ENCODE measurements at regions not wholly inside any gene's neighbourhood (a gene's known extent, or its start where the extent isn't known, plus 50 kb on each side); places are given as distances from the start of the nearest gene placed in this dataset.
A peak's percentile ranks its signal among the peaks of the same experiment; 100 is the strongest.

GRCh38 chrX:39845233-39845632 is 252.5 kb downstream of the BCOR start:
- Histone ChIP-seq H3K56ac (ENCODE audit: low read length) (no peak overlapping the region), H3K36me3 (ENCODE audit: control insufficient read depth, insufficient read depth, low read length) (no peaks in the 10 kb centered on the region), H3K9ac (ENCODE audit: low read length) (no peak overlapping the region), H3K4me2 (ENCODE audit: low read length) (no peak overlapping the region), H3K79me1 (ENCODE audit: low read length) (no peaks in the 10 kb centered on the region), H2BK15ac (replicated peaks; ENCODE audit: low read depth) (no peak overlapping the region), H2BK5ac (ENCODE audit: low read length) (no peak overlapping the region), H3K4me3 (ENCODE audit: low read length) (no peak overlapping the region), H3K18ac (ENCODE audit: low read length) (no peak overlapping the region), H2AK5ac (ENCODE audit: low read length) (no peak overlapping the region), H3K23ac (ENCODE audit: low read length) (no peak overlapping the region), H3K4ac (ENCODE audit: low read depth, low read length) (no peak overlapping the region), H3K27ac (ENCODE audit: low read depth, low read length) (no peak overlapping the region), H3K79me2 (ENCODE audit: control insufficient read depth, insufficient read depth, low read length) (no peaks in the 10 kb centered on the region), H3K27me3 (ENCODE audit: insufficient read depth, low read length, poor library complexity) (no peaks in the 10 kb centered on the region), H4K8ac (ENCODE audit: low read depth, low read length) (no peak overlapping the region), H4K5ac (ENCODE audit: low read length) (no peak overlapping the region), H2BK120ac (ENCODE audit: low read depth, low read length) (no peak overlapping the region), H3K4me1 (ENCODE audit: control insufficient read depth, low read depth, low read length) (no peaks in the 10 kb centered on the region)
- no CpG with 5 or more reads among the region's 9 CpGs for WGBS (ENCODE audit: extremely low coverage, insufficient coverage, low lambda C conversion rate)
- no peak for DNase-seq

GRCh38 chrX:39846460-39846859 is 251.3 kb downstream of the BCOR start:
- Histone ChIP-seq H2AK5ac (ENCODE audit: low read length) (no peak overlapping the region), H2BK15ac (replicated peaks; ENCODE audit: low read depth) (no peak overlapping the region), H3K4me3 (ENCODE audit: low read length) (no peak overlapping the region), H3K36me3 (ENCODE audit: control insufficient read depth, insufficient read depth, low read length) (no peaks in the 10 kb centered on the region), H3K4me1 (ENCODE audit: control insufficient read depth, low read depth, low read length) (peaks cover under 1% of the 10 kb centered on the region), H3K18ac (ENCODE audit: low read length) (no peak overlapping the region), H4K8ac (ENCODE audit: low read depth, low read length) (no peak overlapping the region), H3K79me2 (ENCODE audit: control insufficient read depth, insufficient read depth, low read length) (no peaks in the 10 kb centered on the region), H3K27me3 (ENCODE audit: insufficient read depth, low read length, poor library complexity) (no peaks in the 10 kb centered on the region), H3K56ac (ENCODE audit: low read length) (no peak overlapping the region), H2BK120ac (ENCODE audit: low read depth, low read length) (no peak overlapping the region), H2BK5ac (ENCODE audit: low read length) (no peak overlapping the region), H4K5ac (ENCODE audit: low read length) (no peak overlapping the region), H3K23ac (ENCODE audit: low read length) (no peak overlapping the region), H3K27ac (ENCODE audit: low read depth, low read length) (no peak overlapping the region), H3K79me1 (ENCODE audit: low read length) (no peaks in the 10 kb centered on the region), H3K9ac (ENCODE audit: low read length) (no peak overlapping the region), H3K4ac (ENCODE audit: low read depth, low read length) (no peak overlapping the region), H3K4me2 (ENCODE audit: low read length) (no peak overlapping the region)
- WGBS (ENCODE audit: extremely low coverage, insufficient coverage, low lambda C conversion rate) = no CpG with 5 or more reads among the region's 4 CpGs
- no peak for DNase-seq

- Histone ChIP-seq H4K8ac (ENCODE audit: low read depth, low read length) (no peak overlapping the region), H3K36me3 (ENCODE audit: control insufficient read depth, insufficient read depth, low read length) (no peaks in the 10 kb centered on the region), H2BK120ac (ENCODE audit: low read depth, low read length) (no peak overlapping the region), H3K79me1 (ENCODE audit: low read length) (no peaks in the 10 kb centered on the region), H3K4me1 (ENCODE audit: control insufficient read depth, low read depth, low read length) (peaks cover 4% of the 10 kb centered on the region), H3K79me2 (ENCODE audit: control insufficient read depth, insufficient read depth, low read length) (no peaks in the 10 kb centered on the region), H3K4me3 (ENCODE audit: low read length) (no peak overlapping the region), H3K23ac (ENCODE audit: low read length) (no peak overlapping the region), H3K18ac (ENCODE audit: low read length) (no peak overlapping the region), H4K5ac (ENCODE audit: low read length) (no peak overlapping the region), H3K56ac (ENCODE audit: low read length) (no peak overlapping the region), H3K27me3 (ENCODE audit: insufficient read depth, low read length, poor library complexity) (no peaks in the 10 kb centered on the region), H3K27ac (ENCODE audit: low read depth, low read length) (no peak overlapping the region), H3K4ac (ENCODE audit: low read depth, low read length) (no peak overlapping the region), H2BK5ac (ENCODE audit: low read length) (no peak overlapping the region), H3K9ac (ENCODE audit: low read length) (no peak overlapping the region), H2BK15ac (replicated peaks; ENCODE audit: low read depth) (no peak overlapping the region), H2AK5ac (ENCODE audit: low read length) (no peak overlapping the region), H3K4me2 (ENCODE audit: low read length) (no peak overlapping the region)
- no CpG with 5 or more reads among the region's 5 CpGs for WGBS (ENCODE audit: extremely low coverage, insufficient coverage, low lambda C conversion rate)
- DNase-seq = no peak
Measured at GRCh38 chrX:39848243-39848642, 249.5 kb downstream of the BCOR start.

GRCh38 chrX:39848900-39849299 is 248.9 kb downstream of the BCOR start:
- H2BK120ac ChIP-seq (ENCODE audit: low read depth, low read length) = no peak overlapping the region
- peaks cover 4% of the 10 kb centered on the region for H3K4me1 ChIP-seq (ENCODE audit: control insufficient read depth, low read depth, low read length)
- no peaks in the 10 kb centered on the region for H3K79me1 ChIP-seq (ENCODE audit: low read length)
- H3K4me3 ChIP-seq (ENCODE audit: low read length) = no peak overlapping the region
- no peak overlapping the region for H4K5ac ChIP-seq (ENCODE audit: low read length)
- H2BK15ac ChIP-seq (replicated peaks; ENCODE audit: low read depth) = no peak overlapping the region
- DNase-seq = no peak
- H3K56ac ChIP-seq (ENCODE audit: low read length) = peak overlapping the region; percentile 67
- no peak overlapping the region for H3K4me2 ChIP-seq (ENCODE audit: low read length)
- H3K27ac ChIP-seq (ENCODE audit: low read depth, low read length) = no peak overlapping the region
- no peaks in the 10 kb centered on the region for H3K79me2 ChIP-seq (ENCODE audit: control insufficient read depth, insufficient read depth, low read length)
- no peak overlapping the region for H3K4ac ChIP-seq (ENCODE audit: low read depth, low read length)
- H3K23ac ChIP-seq (ENCODE audit: low read length) = no peak overlapping the region
- no peak overlapping the region for H2AK5ac ChIP-seq (ENCODE audit: low read length)
- H4K8ac ChIP-seq (ENCODE audit: low read depth, low read length) = no peak overlapping the region
- no peaks in the 10 kb centered on the region for H3K36me3 ChIP-seq (ENCODE audit: control insufficient read depth, insufficient read depth, low read length)
- no peak overlapping the region for H3K9ac ChIP-seq (ENCODE audit: low read length)
- H2BK5ac ChIP-seq (ENCODE audit: low read length) = no peak overlapping the region
- no CpG with 5 or more reads among the region's 7 CpGs for WGBS (ENCODE audit: extremely low coverage, insufficient coverage, low lambda C conversion rate)
- H3K18ac ChIP-seq (ENCODE audit: low read length) = no peak overlapping the region
- H3K27me3 ChIP-seq (ENCODE audit: insufficient read depth, low read length, poor library complexity) = no peaks in the 10 kb centered on the region

GRCh38 chrX:39850209-39850608 is 247.5 kb downstream of the BCOR start:
- peak overlapping the region; percentile 79 for H3K4ac ChIP-seq (ENCODE audit: low read depth, low read length)
- H3K36me3 ChIP-seq (ENCODE audit: control insufficient read depth, insufficient read depth, low read length) = no peaks in the 10 kb centered on the region
- no peaks in the 10 kb centered on the region for H3K79me2 ChIP-seq (ENCODE audit: control insufficient read depth, insufficient read depth, low read length)
- H3K23ac ChIP-seq (ENCODE audit: low read length) = no peak overlapping the region
- H4K5ac ChIP-seq (ENCODE audit: low read length) = no peak overlapping the region
- no peak overlapping the region for H2BK15ac ChIP-seq (replicated peaks; ENCODE audit: low read depth)
- H3K9ac ChIP-seq (ENCODE audit: low read length) = no peak overlapping the region
- H3K27me3 ChIP-seq (ENCODE audit: insufficient read depth, low read length, poor library complexity) = no peaks in the 10 kb centered on the region
- peaks cover 4% of the 10 kb centered on the region for H3K4me1 ChIP-seq (ENCODE audit: control insufficient read depth, low read depth, low read length)
- no peak overlapping the region for H4K8ac ChIP-seq (ENCODE audit: low read depth, low read length)
- H2BK5ac ChIP-seq (ENCODE audit: low read length) = peak overlapping the region; percentile 57
- H3K18ac ChIP-seq (ENCODE audit: low read length) = peak overlapping the region; percentile 32
- no peak for DNase-seq
- no peak overlapping the region for H3K4me2 ChIP-seq (ENCODE audit: low read length)
- peak overlapping the region; percentile 43 for H3K27ac ChIP-seq (ENCODE audit: low read depth, low read length)
- no peak overlapping the region for H2AK5ac ChIP-seq (ENCODE audit: low read length)
- H3K79me1 ChIP-seq (ENCODE audit: low read length) = no peaks in the 10 kb centered on the region
- no CpG with 5 or more reads among the region's 4 CpGs for WGBS (ENCODE audit: extremely low coverage, insufficient coverage, low lambda C conversion rate)
- H3K56ac ChIP-seq (ENCODE audit: low read length) = peak overlapping the region; percentile 49
- peak overlapping the region; percentile 48 for H2BK120ac ChIP-seq (ENCODE audit: low read depth, low read length)
- no peak overlapping the region for H3K4me3 ChIP-seq (ENCODE audit: low read length)

GRCh38 chrX:39850630-39851152 is 247.1 kb downstream of the BCOR start:
- Histone ChIP-seq H3K4me2 (ENCODE audit: low read length) (no peak overlapping the region), H3K36me3 (ENCODE audit: control insufficient read depth, insufficient read depth, low read length) (no peaks in the 10 kb centered on the region), H2BK120ac (ENCODE audit: low read depth, low read length) (peak overlapping the region; percentile 48), H3K27me3 (ENCODE audit: insufficient read depth, low read length, poor library complexity) (no peaks in the 10 kb centered on the region), H2BK15ac (replicated peaks; ENCODE audit: low read depth) (no peak overlapping the region), H4K5ac (ENCODE audit: low read length) (no peak overlapping the region), H3K18ac (ENCODE audit: low read length) (peak overlapping the region; percentile 32), H3K79me1 (ENCODE audit: low read length) (no peaks in the 10 kb centered on the region), H3K4ac (ENCODE audit: low read depth, low read length) (no peak overlapping the region), H3K23ac (ENCODE audit: low read length) (no peak overlapping the region), H4K8ac (ENCODE audit: low read depth, low read length) (no peak overlapping the region), H3K79me2 (ENCODE audit: control insufficient read depth, insufficient read depth, low read length) (no peaks in the 10 kb centered on the region), H3K56ac (ENCODE audit: low read length) (peak overlapping the region; percentile 35), H3K4me3 (ENCODE audit: low read length) (no peak overlapping the region), H2BK5ac (ENCODE audit: low read length) (peak overlapping the region; percentile 57), H3K27ac (ENCODE audit: low read depth, low read length) (peak overlapping the region; percentile 43), H3K4me1 (ENCODE audit: control insufficient read depth, low read depth, low read length) (peaks cover 4% of the 10 kb centered on the region), H3K9ac (ENCODE audit: low read length) (no peak overlapping the region), H2AK5ac (ENCODE audit: low read length) (no peak overlapping the region)
- no CpG with 5 or more reads among the region's 3 CpGs for WGBS (ENCODE audit: extremely low coverage, insufficient coverage, low lambda C conversion rate)
- DNase-seq = peak; percentile 82
